GM19463 (cell line): ENCODE measurements at regions not wholly inside any gene's neighbourhood (a gene's known extent, or its start where the extent isn't known, plus 50 kb on each side); places are given as distances from the start of the nearest gene placed in this dataset.
"Not testable (repeated sequence)": the region's sequence is repeated elsewhere in the genome, so short reads cannot be mapped to it uniquely, and the experiment has no call there.

Experiments used
- ATAC-seq: cut with Tn5 transposase; IDR thresholded peaks from one replicate; pipeline ENCODE4 v1.9.1; 2021; ENCODE audit warnings: mild to moderate bottlenecking, moderate library complexity; ENCODE audit not compliant: unreplicated experiment

- ATAC-seq, result no peak
Measured at GRCh38 chr18:47682876-47683275, 247.6 kb downstream of the SMAD2 start.

- ATAC-seq, result peak; percentile 81
Measured at GRCh38 chr18:47680488-47680887, 250.0 kb downstream of the SMAD2 start.

- no peak for ATAC-seq
Measured at GRCh38 chr18:47679864-47680263, 250.6 kb downstream of the SMAD2 start.

- ATAC-seq, result no peak
Measured at GRCh38 chr18:47677952-47678351, 252.5 kb downstream of the SMAD2 start.

GRCh38 chr18:47669815-47670214 is 260.6 kb downstream of the SMAD2 start:
- no peak for ATAC-seq

- ATAC-seq, result no peak
Measured at GRCh38 chr18:47658498-47658897, 272.0 kb downstream of the SMAD2 start.

GRCh38 chr18:47654988-47655387 is 275.5 kb downstream of the SMAD2 start:
- no peak for ATAC-seq

- ATAC-seq, result no peak
Measured at GRCh38 chr18:47644896-47645295, 285.6 kb downstream of the SMAD2 start.

- ATAC-seq, result not testable (repeated sequence)
Measured at GRCh38 chr18:47637551-47637950, 292.9 kb downstream of the SMAD2 start.

GRCh38 chr18:47635416-47635815 is 295.0 kb downstream of the SMAD2 start:
- no peak for ATAC-seq

GRCh38 chr18:47632970-47633635 is 297.4 kb downstream of the SMAD2 start:
- ATAC-seq, result no peak

- no peak for ATAC-seq
Measured at GRCh38 chr18:47628893-47629292, 301.6 kb downstream of the SMAD2 start.

- ATAC-seq, result no peak
Measured at GRCh38 chr18:47628240-47628781, 302.1 kb downstream of the SMAD2 start.

GRCh38 chr18:47627030-47627429 is 303.4 kb downstream of the SMAD2 start:
- ATAC-seq, result no peak

GRCh38 chr18:47619771-47620448 is 310.5 kb downstream of the SMAD2 start:
- ATAC-seq, result no peak

GRCh38 chr18:47618758-47619157 is 311.7 kb downstream of the SMAD2 start:
- no peak for ATAC-seq

- ATAC-seq, result no peak
Measured at GRCh38 chr18:47615043-47615442, 315.4 kb downstream of the SMAD2 start.

GRCh38 chr18:47613929-47614328 is 316.5 kb downstream of the SMAD2 start:
- no peak for ATAC-seq

- no peak for ATAC-seq
Measured at GRCh38 chr18:47611649-47612048, 318.8 kb downstream of the SMAD2 start.

GRCh38 chr18:47606526-47606925 is 323.9 kb downstream of the SMAD2 start:
- ATAC-seq, result no peak

- no peak for ATAC-seq
Measured at GRCh38 chr18:47605093-47605492, 325.4 kb downstream of the SMAD2 start.

- no peak for ATAC-seq
Measured at GRCh38 chr18:47604021-47604420, 326.4 kb downstream of the SMAD2 start.
